Left cardiac atrium (tissue), 4 donors: ENCODE measurements at regions not wholly inside any gene's neighbourhood (a gene's known extent, or its start where the extent isn't known, plus 50 kb on each side); places are given as distances from the start of the nearest gene placed in this dataset.

ENCODE experiments used
- ATAC-seq, 2 donors: fragments of 200-7000 bp; cut with Tn5 transposase; one replicate each; pipeline ENCODE4 v1.9.1; 2020; ENCODE audit warnings: mild to moderate bottlenecking in 2 of 2, moderate library complexity in 2 of 2
- DNase-seq: peaks from one replicate; pipeline ENCODE4 v3.0.0-alpha.2; 2020
- intact Hi-C, 2 donors: fragments of 100-400 bp; cut with DNase I; formaldehyde crosslinking; loops; one replicate each; pipeline versions ENCODE4 v1.14.1 to v1.15.1; 2022 to 2023
- donor health status: DM: no; HTN: yes; CAD: no.
- donor health status: DM: no; HTN: yes; CAD: no; lungs with severe emphysema.
- donor health status: DM: yes; HTN: yes; CAD: no.
- donor health status: Dilated cardiomyopathy.

DNA sequence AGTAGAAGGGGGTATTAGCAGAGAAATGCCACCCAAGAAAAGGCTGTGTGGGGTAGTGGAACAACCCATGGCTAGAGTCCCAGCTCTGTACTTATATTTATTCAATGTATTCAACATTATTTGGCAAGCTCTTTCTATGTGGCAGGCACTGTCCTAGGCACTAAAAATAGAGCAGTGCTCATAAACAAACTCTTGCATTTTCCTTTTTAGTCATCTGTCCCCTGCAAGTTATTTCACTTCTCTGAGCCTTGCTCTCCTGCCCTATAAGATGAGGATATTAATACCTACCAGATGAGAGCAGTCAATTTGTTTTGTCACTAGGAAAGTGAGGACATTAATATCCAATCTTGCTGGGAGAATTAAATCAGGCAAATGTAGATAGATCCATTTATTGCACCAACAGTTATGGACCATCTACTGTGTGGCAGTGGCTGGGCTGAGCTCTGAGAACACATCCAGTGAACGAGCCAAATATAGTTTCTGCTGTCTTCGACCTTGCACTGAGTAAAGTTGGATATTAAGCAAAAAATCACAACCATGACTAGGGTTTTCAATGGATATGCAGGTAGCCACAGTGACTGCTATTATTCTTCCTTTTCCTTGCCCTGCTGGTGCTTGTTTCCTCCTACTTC is 314.3 kb upstream of the TBX3 start:
- no peak for ATAC-seq
- DNase-seq = no peak
- intact Hi-C loops = no loop called here

DNA sequence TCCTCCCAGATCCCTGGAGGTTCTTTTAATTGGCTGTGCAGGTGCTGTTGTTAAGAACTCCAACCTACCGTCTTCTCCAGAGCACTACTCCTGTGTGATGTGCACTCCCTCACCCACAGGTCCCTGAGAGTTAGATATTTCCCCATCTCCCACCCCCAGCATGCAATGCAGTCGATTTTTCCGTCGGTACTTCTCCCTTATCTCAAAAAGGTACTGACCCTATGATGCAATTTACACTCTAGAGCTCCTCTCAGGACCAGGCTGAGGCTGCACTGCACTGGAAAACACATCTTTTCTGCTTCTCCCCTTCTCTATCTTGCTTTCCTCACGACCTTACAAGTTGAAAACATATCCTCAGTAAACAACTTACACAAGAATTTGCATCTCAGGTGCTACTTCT is 312.4 kb upstream of the TBX3 start:
- ATAC-seq (no peak), DNase-seq (no peak)
- intact Hi-C loops = no loop called here

DNA sequence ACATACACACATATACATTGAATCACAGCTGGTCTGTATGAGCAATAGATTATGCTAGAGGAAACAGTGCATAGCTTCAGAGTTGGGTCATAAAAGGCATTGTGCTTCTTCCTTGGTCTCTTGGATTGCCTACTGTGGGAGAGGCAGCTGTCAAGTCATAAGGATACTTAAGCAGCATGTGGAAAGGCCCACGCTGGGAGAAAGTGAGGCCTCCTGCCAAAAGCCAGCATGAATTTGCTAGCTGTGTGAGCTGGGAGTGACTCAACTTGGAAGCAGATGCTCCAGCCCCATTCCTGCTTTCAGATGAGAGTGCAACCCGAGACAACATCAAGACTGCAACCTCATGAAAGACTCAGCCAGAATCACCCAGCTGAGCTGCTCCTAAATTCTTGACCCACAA is 311.9 kb upstream of the TBX3 start:
- no peak for ATAC-seq
- DNase-seq = no peak
- intact Hi-C loops = no loop called here

DNA sequence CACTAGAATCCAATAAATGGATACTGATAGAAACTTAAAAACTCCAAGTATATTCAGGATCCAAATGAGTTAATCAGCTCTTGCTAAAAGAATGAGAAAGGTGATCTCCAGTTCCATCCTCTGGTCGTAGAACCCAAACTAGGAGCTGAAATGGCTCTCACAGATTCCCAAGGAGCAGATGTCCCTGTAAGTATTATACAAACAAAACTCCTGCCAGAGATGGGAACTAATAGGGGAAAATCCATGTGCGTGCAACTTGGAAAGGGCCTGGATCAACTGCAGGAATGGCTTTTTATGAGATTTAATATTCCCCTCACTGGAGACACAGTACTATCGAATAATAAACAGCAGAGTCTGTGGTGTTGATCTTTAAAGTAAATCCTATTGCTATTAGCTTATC is 309.2 kb upstream of the TBX3 start:
- ATAC-seq = no peak
- DNase-seq = no peak
- intact Hi-C loops = no loop called here

DNA sequence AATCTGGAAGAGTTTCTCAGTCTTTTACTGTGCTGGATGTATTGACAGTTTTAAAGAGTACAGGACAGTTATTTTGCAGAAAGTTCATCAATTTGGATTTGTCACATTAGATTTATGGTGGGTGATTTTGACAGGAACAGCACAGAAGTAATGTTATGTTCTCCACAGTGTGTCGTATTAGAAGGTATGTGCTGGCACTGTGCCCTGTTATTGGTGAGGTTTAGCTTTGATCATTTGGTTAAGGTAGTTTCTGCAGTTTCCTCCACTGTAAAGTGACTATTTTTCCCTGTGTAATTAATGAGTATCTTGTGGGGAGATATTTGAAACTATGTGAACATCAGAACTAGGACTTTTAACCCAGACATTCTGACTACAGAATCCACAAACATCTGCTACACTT is 308.5 kb upstream of the TBX3 start:
- no peak for DNase-seq
- ATAC-seq = no peak
- intact Hi-C loops = no loop called here

DNA sequence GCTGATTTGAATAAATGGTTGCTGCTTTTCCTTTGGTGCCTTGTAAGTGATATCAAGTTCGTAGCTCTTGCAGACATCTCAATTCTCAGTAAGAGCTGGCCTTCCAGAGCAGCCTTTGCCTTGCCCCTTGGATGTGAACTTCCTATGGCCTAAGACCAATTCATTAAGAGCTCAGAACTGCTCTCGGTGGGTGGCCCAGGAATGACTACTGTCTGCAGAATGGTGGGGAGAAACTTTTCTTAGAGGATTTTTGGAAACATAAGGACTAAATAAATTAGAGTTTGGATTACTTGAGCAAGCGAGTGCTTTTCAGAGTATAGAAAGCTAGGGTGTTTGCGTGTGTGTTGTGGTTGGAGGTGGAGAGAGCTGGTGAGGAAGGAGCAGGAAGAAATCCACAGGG is 306.4 kb upstream of the TBX3 start:
- ATAC-seq (no peak), DNase-seq (no peak)
- intact Hi-C loops = no loop called here

DNA sequence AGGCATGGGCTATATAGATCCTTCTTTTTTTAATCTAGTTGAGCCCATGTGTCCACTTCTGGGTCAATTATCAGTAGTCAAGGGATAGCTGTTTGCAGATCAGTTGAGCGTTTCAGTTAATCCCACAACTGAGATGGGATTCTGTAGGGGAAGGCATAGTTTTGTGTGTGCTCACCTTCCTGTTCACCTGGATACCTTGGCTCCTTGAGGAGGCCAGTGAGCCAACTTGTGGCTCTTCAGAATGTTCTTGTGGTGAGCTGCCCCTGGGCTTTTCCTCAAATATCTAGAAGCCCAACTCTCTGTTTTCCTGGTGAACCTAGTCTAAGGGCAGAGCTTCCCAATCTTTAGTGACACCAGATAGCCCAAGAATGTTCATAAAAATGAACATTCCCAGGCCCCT is 302.9 kb upstream of the TBX3 start:
- ATAC-seq = no peak
- intact Hi-C loops = no loop called here
- DNase-seq = no peak

DNA sequence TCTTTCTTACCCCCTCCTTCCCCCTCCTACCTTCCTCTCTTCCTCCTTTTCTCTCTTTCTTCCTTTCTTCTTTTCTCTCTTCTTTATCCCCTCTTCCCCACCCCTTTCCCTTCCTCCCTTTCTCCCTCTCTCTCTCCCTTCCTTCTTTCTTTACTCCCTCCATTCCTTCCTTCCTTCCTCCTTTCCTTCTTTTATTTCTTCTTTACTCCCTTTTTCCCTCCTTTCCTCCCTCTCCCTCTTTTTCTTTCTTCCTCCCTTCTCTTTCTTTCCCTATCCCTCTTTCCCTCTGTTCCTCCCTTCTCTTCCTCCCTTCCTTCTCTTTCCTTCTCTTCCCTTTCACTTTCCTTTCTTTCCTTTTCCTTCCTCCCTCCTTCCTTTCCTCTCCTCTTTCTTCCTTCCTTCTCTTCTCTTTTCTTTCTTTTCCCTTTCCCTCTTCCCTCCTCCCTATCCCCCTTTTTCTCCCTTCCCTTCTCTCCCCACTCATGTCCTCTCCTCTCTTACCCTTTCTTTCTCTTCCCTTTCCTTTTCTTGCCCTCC is 302.3 kb upstream of the TBX3 start:
- DNase-seq = no peak
- ATAC-seq = no peak
- intact Hi-C loops = no loop called here

DNA sequence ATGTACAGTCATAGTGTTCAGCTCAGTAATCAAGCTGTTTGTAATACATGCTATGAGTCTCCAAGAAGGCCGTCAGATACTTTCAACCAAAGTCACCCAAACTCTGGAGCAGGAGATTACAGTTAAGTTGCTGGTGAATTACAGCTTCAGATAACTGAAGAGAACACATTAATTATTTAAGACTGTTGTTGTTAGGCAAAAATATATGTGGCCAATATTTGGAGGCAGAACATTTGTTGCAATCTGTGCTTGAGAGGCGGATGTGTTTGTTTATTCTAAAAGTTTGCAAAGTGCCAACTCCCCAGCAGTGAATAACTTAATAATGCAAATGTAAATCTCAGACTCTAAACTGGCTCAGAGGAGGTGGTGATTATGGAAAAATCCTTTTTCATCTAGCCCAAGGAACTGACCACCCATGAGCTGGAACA is 300.7 kb upstream of the TBX3 start:
- no peak for ATAC-seq
- DNase-seq = no peak
- intact Hi-C loops = no loop called here

DNA sequence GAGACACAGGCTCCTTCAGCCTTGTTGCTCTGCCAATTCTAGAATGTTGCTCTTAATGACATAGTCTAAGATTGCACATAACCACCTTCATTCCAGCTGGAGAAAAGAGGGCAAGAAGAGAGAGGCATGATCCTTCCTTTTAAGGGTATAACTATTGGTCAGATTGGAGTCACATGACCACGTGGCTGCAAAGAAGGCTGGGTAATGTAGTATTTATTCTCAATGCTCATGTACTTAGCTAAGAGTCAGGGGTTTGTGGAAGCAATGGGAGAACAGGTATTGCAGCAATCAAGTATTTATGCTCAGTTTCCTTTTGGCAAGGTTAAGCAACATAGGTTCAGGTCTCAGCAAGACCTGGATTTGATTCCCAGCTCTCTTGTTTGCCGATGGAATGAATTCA is 298.8 kb upstream of the TBX3 start:
- ATAC-seq (no peak), DNase-seq (no peak)
- intact Hi-C loops = no loop called here

DNA sequence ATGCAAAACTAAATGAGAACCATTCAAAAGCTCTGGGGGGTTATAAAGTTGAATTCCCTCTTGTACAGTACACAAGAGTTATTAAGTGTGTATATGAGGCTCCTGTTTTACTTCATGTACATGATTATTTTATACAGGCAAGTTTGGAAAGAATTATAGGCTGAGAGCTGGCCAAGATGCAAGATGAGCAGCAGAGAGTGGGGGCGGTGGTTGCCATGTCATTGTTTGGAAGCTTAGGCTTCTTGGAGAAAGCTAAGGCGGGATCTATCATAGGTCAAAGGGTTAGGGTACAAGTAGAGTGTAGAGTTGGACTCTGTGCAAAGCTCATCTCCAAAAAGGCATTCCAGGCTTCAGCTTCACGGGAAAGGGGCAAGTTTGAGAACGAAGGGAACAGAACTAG is 297.1 kb upstream of the TBX3 start:
- DNase-seq = no peak
- no peak for ATAC-seq
- intact Hi-C loops = no loop called here

DNA sequence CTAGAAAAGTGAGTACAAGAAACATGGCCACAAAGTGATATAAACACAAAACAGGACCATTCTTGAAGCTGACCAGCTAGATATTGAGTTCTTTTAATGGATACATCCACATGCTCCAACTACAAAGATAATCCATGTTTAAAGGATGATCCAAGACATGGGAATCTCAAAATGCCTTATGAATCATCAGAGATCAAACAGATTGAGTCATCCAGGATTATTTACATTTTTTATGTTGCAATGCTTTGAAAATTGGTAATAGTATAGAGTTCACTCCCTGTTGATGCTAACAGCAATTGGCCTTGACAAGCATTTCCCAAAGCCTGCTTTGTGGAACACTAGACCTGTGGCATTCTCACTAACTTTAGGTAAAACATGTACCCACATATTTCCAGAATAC is 293.0 kb upstream of the TBX3 start:
- DNase-seq (no peak), ATAC-seq (no peak)
- intact Hi-C loops = no loop called here

DNA sequence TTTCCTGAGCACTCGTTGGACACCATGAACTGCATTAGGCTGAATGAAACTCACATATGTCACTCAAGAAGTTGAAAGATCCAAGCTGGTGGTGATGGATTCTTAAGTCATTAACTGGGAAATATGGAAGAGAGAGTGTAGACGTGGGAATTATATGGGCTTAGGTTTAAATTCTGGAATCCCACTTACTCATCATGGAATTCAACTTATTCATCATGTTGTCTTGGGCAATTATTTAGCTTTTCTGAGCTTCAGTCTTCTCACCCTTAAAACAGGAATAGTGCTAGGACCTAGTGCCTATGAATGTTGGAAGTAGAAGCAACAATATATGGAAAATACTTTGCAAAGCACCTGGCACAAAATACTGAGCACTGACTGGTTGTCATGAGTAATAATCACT is 292.4 kb upstream of the TBX3 start:
- no peak for DNase-seq
- ATAC-seq = no peak
- intact Hi-C loops = no loop called here

DNA sequence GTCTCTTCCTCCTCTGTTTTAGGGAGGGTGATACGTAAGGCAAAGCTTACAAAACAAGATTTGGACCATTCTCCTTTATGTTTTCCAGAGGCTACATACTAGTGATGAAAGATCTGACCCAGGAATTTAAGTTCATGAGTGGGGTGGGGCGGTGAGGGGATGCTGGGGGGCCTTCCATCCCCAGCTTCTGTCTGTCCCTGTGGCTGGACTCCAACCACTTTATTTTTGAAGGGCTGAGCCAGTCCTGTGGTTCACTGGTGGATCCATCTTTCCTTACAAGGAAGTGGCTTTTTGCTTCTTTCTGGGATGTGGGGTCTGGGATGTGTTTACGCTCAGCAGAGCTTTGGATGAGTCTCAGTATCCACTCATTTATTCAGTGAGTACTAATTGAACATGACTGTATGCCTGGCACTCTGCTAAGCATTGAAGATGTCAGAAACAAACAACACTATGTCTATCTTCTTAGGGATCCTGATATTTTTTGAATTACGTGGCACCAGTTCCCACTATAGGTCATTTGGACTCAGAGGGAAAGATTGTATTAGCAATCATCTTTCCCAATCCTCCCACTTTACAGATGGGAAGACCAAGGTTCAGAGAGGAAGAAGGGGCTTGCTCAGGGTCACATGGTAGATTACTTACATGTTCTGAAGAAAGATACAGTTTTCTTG is 291.8 kb upstream of the TBX3 start:
- ATAC-seq = peak in 1 of 2 donors; percentile 47
- DNase-seq = no peak
- intact Hi-C loops = no loop called here

DNA sequence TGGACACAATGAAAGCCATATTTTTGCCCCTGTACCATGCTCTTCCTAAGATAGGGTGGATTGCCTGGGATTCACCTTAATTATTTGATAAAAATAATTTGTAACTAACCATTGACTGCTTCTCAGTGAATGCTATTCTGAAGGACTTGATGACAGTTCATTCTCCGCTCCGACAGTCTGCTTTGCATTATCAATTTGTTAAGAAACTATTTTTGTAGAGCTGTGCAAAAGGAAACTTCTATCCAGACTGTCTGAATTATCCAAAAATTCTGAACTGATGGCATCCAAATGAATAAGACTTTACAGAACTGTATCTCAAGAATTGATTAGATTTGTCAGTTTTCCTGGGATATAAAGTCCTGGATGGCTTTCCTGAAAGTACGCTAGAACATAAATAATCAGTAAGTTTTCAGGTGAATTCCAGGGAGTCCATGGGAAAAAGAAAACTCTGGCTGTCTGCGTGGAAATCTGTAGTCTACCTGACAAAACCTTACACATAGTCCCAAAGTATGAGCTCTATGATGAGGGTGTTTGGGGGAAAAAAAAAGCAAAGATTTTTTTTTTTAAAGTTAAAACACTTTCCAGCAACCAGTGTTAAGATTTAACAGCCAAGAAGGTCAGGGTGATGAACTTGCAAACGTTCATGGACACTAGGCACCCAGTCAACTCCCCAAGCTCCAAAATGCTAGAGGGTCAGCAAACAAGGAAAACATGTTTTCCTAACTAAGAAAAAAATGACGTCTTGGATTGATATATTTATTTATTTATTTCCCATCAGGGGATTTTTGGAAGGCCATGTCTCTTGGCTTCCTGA is 291.1 kb upstream of the TBX3 start:
- intact Hi-C loops = no loop called here
- DNase-seq (no peak), ATAC-seq (no peak)

DNA sequence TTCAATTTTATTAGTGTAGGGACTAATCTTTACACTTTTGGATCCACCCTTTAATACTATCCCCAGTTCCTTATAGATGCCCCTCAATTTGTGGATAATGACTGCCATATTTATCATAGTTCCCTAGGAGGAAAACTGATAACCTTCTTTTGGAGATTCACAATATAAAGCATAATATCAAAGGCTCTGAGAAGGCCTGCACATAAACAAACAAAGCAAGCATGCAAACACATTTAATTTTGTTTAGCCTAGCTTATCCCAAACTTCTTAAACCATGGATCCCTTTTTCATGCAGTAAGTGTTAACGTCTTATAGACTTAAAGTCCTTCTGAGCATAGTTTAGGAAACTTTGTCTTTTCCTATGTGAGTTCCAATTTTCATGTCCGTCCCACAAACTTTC is 290.4 kb upstream of the TBX3 start:
- no peak for ATAC-seq
- intact Hi-C loops = no loop called here
- no peak for DNase-seq

DNA sequence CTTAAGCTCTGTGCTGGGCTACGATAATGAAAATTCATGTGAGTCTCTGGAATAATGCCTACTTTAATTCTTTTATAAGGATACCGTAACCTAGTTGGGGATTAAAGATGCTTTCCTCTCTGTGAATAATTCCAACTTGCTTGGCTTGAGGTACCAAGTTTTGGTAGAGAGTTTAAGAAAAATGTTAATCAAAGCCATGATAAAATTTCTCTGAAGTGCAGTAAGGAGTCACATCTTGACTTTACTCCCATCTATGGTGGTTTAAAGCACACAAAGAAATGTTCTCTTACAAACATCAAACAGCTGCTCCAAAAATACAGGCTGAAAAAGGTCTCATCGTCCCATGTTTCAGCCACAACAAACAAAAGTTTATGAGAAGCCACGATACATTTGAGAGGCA is 284.8 kb upstream of the TBX3 start:
- no peak for ATAC-seq
- no peak for DNase-seq
- intact Hi-C loops = no loop called here

DNA sequence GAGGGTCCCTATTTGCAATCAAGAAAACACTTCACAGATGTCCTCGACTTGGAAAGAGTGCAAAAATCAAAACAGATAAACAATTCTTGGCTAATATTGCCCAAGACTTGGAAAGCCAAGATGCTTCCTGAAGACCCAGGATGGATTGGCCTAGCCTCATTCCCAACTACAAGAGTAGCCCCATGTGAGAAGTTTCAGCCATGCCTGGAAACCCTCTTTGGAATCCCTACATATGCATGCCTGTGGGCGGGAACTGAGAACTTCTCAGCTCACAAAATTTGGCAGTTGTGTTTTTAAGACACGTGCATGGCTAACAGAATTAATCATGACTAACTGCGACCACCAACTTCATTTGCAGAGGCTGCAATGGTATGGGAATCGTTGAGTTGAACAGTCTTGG is 283.2 kb upstream of the TBX3 start:
- DNase-seq (no peak), ATAC-seq (no peak)
- intact Hi-C loops = no loop called here

DNA sequence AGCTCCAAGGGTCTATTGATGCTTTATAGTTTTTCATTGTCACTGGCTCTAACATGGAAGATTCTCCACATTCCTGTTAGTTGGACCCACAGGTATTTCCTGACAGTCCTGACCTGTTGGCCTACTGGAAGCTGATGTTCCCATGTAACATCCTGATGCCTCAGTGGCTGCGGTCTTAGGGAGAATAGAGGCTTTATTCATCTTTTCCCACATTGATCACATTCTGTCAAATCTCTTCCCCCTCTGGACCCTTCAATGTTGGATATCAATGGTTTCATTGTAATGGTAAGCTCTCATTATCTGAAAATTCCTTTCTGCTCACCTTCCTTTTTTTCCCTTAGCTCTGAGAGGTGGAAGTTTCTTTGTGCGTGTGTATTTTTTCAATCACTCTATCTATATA is 280.9 kb upstream of the TBX3 start:
- no peak for DNase-seq
- ATAC-seq = no peak
- intact Hi-C loops = no loop called here

DNA sequence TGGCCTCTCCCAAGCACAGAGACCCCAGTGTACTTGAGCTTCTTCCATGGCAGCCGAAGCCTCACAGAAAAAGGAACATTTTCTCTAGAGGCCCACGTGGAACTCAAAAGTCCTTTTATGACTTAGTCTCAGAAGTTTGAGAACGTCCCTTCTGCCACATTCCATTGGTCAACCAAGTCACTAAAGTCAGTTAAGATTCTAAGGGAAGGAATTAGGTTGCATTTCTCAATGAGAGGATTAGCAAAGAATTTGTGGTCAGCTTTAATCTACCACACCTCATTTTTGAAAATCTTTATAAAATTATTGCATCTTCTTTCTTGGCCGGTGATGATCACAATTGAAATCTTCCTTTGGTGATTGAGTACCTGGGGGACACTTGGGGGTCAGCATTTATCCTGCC is 279.9 kb upstream of the TBX3 start:
- DNase-seq (no peak), ATAC-seq (no peak)
- intact Hi-C loops = no loop called here

DNA sequence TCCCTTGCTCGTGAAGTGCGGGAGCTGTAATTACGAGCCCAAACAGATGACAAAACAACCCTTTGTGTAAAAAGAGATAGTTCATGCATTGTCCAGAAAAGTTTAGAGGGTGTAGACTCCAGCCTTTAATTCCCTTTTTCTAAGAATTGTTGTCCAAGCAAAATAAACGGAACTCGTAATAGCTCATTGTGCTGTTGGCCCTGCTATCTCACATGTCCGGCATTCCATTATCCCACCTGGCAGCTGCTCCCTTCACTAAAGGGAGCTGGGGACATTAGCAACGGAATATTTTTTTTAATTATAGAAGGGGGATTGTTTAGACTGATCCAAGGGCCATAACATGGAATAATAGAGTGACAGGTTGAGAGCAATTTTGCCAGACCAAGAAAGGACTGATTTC is 277.5 kb upstream of the TBX3 start:
- no peak for DNase-seq
- intact Hi-C loops = no loop called here
- ATAC-seq = no peak
